ENCODE measurements at regions not wholly inside any gene's neighbourhood (a gene's known extent, or its start where the extent isn't known, plus 50 kb on each side); places are given as distances from the start of the nearest gene placed in this dataset.

DNA sequence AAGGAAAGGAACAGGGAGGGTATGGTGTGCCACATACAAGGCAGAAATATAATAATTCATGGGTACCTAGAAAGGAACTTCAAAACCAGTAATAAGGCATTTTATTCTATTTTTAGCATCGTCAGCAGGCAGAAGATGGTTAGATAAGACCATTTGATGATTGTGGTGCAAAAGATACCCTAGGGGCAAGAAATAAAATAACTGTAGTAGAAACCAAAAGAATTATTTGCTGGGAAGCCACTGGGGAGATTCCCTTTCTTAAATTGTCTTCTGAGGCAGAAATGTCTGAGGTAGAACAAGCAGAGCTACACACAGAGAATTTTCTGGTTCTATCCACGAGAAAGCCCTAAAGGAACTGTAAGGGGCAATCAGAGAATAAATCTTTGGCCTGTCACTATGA lies 64.3 kb upstream of the PCGF5 start:
- TF ChIP-seq ELF4 (IDR thresholded peaks at IDR 0.05), result no peak
- no peak for TF ChIP-seq BHLHE40 (IDR thresholded peaks at IDR 0.05; ENCODE audit: borderline replicate concordance)
- TF ChIP-seq FOXM1 (IDR thresholded peaks at IDR 0.05; ENCODE audit: borderline replicate concordance), result no peak
- TF ChIP-seq FOXA1 (IDR thresholded peaks at IDR 0.05), result no peak
- TF ChIP-seq SUZ12 (IDR thresholded peaks at IDR 0.05), result no peak
